ENCODE measurements at regions not wholly inside any gene's neighbourhood (a gene's known extent, or its start where the extent isn't known, plus 50 kb on each side); places are given as distances from the start of the nearest gene placed in this dataset.
A peak's percentile ranks its signal among the peaks of the same experiment; 100 is the strongest.

GRCh38 chr4:98793658-98794057, 135.2 kb upstream of the TSPAN5 start:
- no peak overlapping the region for H3K27ac ChIP-seq
- H3K36me3 ChIP-seq (replicated peaks): no peaks in the 10 kb centered on the region
- no peak overlapping the region for H3K4me3 ChIP-seq (ENCODE audit: low read depth, low read length)
- no peak for DNase-seq
- no peaks in the 10 kb centered on the region for H3K27me3 ChIP-seq (replicated peaks)
- TF ChIP-seq CTCF (IDR thresholded peaks at IDR 0.05; ENCODE audit: low read depth, low read length, missing control alignments): no peak
- in situ Hi-C loops (cut with HindIII; ENCODE audit: low pct_ligation_motif_present, low sequenced_read_pairs): no loop called here

GRCh38 chr4:98786866-98787265, 128.5 kb upstream of the TSPAN5 start:
- peak; percentile 33 for TF ChIP-seq CTCF (IDR thresholded peaks at IDR 0.05; ENCODE audit: low read depth, low read length, missing control alignments)
- Histone ChIP-seq H3K4me3 (ENCODE audit: low read depth, low read length) (no peak overlapping the region), H3K36me3 (replicated peaks) (no peaks in the 10 kb centered on the region), H3K27ac (no peak overlapping the region), H3K27me3 (replicated peaks) (no peaks in the 10 kb centered on the region)
- DNase-seq: no peak
- in situ Hi-C loops (cut with HindIII; ENCODE audit: low pct_ligation_motif_present, low sequenced_read_pairs): no loop called here

GRCh38 chr4:98784947-98785706, 126.7 kb upstream of the TSPAN5 start:
- no peak for TF ChIP-seq CTCF (IDR thresholded peaks at IDR 0.05; ENCODE audit: low read depth, low read length, missing control alignments)
- Histone ChIP-seq H3K27ac (no peak overlapping the region), H3K4me3 (ENCODE audit: low read depth, low read length) (no peak overlapping the region), H3K27me3 (replicated peaks) (no peaks in the 10 kb centered on the region), H3K36me3 (replicated peaks) (no peaks in the 10 kb centered on the region)
- in situ Hi-C loops (cut with HindIII; ENCODE audit: low pct_ligation_motif_present, low sequenced_read_pairs): no loop called here
- DNase-seq: no peak

GRCh38 chr4:98781641-98782357, 123.4 kb upstream of the TSPAN5 start:
- TF ChIP-seq CTCF (IDR thresholded peaks at IDR 0.05; ENCODE audit: low read depth, low read length, missing control alignments): no peak
- Histone ChIP-seq H3K4me3 (ENCODE audit: low read depth, low read length) (no peak overlapping the region), H3K27me3 (replicated peaks) (no peaks in the 10 kb centered on the region), H3K27ac (no peak overlapping the region), H3K36me3 (replicated peaks) (no peaks in the 10 kb centered on the region)
- no peak for DNase-seq
- in situ Hi-C loops (cut with HindIII; ENCODE audit: low pct_ligation_motif_present, low sequenced_read_pairs): no loop called here

GRCh38 chr4:98780926-98781325, 122.5 kb upstream of the TSPAN5 start:
- in situ Hi-C loops (cut with HindIII; ENCODE audit: low pct_ligation_motif_present, low sequenced_read_pairs): no loop called here
- Histone ChIP-seq H3K36me3 (replicated peaks) (no peaks in the 10 kb centered on the region), H3K27me3 (replicated peaks) (no peaks in the 10 kb centered on the region), H3K4me3 (ENCODE audit: low read depth, low read length) (no peak overlapping the region), H3K27ac (peak overlapping the region; percentile 85)
- no peak for TF ChIP-seq CTCF (IDR thresholded peaks at IDR 0.05; ENCODE audit: low read depth, low read length, missing control alignments)
- no peak for DNase-seq
